Renal cortical epithelial cell (primary cell): ENCODE measurements at regions not wholly inside any gene's neighbourhood (a gene's known extent, or its start where the extent isn't known, plus 50 kb on each side); places are given as distances from the start of the nearest gene placed in this dataset.
A peak's percentile ranks its signal among the peaks of the same experiment; 100 is the strongest.

Source experiments
- DNase-seq: peaks from one replicate; pipeline ENCODE4 v3.0.0-alpha.2; 2011; ENCODE audit warnings: low read depth

DNA sequence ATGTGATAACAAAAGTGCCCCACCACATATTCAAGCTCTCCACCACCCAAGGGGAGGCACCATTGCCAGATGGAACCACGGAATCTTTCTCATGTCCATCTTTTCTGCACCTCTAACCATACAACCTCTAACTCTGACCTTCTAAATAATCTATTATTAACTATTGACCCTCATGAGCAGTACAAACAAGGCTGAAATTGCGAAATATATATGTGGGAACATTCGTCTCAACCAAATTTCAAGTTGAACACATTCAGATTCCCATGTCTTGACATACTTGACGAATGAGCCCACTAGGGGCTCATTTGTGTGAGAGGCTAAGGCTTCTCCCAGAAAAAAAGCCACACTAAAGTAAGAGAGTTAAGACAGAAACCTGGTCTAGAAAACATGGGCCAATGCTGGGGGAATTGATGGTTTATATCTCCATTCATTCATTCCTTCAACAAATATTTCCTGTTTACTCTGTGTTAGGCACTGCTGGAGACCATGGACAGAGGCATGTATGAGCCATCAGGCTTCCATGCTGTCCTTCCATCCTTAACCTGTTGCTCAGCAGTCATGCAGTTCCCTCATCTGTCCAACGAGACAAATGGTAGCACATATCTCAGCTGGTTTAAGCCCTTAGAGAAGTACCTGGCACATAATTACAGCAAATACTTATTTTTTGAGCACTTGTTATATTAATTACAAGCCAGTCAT is 130.4 kb downstream of the ESM1 start:
- DNase-seq = no peak

DNA sequence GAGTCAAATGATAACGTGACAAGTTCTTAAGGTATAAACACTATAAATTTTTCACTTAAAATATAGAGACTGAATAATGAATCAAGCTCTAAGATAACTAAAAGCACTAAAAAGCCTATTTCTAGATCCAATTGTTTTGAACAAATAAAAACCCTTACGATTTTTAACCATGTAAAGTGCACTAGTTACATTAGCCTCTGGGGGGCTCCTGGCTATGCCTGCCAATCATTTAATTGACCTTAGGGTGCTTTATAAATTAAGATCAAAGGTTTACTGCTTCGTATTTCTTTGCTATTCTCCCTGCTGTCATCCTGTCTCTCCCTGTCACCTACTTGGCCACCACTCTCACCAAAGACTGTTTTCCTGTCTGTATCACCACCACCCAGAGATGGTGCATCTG is 133.4 kb downstream of the ESM1 start:
- DNase-seq = no peak

- DNase-seq = no peak
Measured at GRCh38 chr5:54851449-54851848, 133.9 kb downstream of the ESM1 start.

- no peak for DNase-seq
Measured at GRCh38 chr5:54848581-54848980, 136.8 kb downstream of the ESM1 start.

GRCh38 chr5:54845567-54845941 is 139.8 kb downstream of the ESM1 start:
- peak; percentile 32 for DNase-seq

GRCh38 chr5:54844905-54845566 is 140.4 kb downstream of the ESM1 start:
- peak; percentile 62 for DNase-seq

- no peak for DNase-seq
Measured at GRCh38 chr5:54844266-54844665, 141.1 kb downstream of the ESM1 start.

DNA sequence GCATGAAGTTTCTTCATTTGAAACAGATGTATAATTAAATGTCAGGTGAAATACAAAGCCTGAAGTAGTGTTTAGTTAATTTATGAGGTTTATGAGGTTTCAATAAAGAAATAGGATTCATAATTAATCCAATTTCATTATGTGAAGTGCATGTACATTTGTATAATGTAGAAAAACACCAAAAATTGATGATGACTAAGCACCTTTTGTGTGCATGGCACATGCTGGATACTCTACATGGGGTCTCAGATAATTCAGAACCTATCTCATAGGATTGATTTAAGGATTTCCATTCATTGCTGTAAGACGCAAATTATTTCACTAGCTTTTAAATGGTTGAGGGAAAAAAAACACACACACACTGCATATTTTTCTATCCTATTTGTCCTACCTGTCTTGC is 143.9 kb downstream of the ESM1 start:
- DNase-seq = no peak

- no peak for DNase-seq
Measured at GRCh38 chr5:54838843-54839242, 146.6 kb downstream of the ESM1 start.

DNA sequence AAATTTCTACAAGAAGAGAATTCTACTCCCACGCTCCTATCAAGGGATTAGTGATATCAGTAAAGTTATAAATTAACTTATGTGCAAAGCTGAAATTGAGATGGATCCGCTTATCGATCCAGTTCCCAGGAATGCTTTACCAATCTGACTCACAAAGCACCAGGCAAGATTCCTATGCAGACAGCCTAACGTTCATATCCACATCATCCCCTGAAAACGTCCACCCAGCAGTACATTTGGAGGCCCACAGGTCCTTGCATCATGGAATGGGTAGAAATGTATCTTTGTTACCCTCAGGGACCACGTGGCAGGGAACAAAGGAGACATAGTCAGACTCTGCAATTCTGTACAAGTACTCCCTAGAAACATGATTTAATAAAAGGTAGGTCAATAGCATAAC is 147.4 kb downstream of the ESM1 start:
- no peak for DNase-seq

DNA sequence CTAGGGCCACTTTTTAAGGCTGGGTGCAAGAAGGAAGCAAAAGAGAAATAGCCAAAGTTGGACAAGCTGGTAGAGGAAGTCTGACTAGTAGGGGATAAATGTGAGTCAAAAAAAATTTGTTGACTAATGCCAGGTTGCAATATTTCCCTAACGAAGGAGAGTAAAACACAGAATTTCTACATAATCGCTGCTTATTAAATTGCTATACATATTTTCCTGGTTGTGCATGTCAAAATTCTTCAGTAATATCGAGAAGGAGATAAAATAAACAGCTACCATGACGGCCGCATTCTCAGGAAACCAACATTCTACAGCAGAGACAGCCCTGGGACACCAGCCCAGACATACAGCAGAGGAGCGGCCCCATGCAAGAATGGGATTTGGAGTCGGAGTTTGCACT is 148.3 kb downstream of the ESM1 start:
- no peak for DNase-seq

GRCh38 chr5:54835647-54836046 is 149.7 kb downstream of the ESM1 start:
- DNase-seq = no peak

DNA sequence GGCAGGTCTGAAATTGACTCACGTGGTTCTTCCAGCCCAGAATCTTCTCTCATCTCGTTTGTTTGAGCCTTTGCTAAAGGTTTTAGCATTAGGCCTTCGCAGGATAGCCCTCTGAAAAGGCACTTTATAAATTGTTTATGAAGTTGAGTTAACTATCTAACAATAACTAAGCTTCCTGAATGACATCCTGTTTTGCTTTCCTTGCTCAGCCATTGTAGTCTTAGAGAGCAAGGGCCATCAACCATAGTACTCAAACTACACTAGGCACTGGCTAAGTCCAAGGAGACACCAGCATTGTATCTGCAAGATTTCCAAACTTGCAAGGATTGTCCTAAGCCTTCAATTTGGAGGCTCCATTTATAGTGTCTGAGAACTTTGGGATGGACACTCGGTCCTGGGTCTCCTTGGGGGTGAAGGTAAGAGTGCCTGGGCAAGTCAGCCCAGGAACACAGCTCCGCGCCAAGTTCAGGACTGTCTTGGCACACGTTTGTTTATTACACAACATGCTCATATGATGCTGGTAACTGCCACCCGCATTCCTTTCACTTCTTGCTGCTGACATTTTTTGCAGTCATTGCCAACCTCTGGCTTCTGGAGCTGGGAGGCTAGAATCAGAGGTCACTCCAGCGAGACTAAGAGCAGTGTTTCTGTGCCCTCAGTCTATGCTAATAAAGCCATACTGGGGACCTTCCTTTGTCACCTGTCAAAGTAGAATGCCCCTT is 151.1 kb downstream of the ESM1 start:
- DNase-seq = peak; percentile 11

DNA sequence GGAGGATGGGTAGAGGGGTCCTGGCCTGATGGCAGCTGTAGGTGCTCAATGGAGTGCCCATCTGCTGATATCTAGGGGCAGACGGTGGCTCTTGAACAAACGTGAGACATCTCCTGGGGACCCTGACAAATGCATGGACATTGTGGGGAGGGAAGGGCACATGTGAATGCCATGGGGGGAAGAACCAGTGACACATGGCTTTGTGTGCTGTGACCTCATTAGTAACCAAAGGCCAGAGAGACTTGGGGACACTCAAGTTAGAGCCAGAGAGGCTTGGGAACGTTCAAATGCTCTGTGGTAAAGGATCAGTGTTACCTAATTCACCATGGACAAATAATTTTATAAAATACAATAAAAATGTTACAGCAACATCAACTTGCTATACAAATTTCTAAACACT is 151.8 kb downstream of the ESM1 start:
- DNase-seq = no peak

DNA sequence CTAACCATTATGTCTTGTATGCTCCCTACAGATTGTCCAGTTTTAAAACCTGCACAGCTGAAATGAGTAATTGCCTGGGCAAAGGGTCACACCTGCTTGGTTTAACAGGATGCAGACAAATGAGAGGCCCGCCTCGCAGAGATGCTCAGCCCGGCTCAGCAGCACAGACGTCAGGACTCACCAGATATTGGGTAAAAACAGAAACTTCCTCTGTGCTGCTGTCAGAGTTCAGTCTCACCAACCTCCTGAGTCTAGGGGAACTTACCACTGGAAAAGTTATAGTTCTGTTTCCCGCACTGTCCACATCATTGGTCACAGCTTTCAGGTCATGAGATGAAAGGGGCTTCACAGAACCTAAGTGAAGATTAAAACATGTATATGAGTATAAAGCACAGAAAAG is 152.5 kb downstream of the ESM1 start:
- no peak for DNase-seq

DNA sequence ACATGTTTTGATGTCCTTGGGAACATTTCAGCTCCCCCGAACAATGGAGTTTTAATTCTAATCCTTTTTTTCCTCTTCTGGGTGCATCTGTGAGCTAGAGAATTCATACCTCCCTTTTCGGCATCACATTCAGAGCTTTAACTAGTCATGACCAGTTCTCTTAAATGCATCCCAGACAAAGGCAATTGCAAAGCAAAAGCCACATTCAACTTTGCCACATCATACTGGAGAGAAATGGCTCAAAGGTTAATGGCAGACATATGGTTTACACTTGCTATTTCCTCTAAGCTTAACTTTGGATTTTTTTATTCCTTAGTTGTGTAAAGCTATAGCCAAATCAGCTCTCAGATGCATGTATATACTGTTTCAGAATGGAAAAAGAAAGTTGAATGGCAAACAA is 153.3 kb downstream of the ESM1 start:
- DNase-seq = peak; percentile 24

- DNase-seq = no peak
Measured at GRCh38 chr5:54831233-54831632, 154.2 kb downstream of the ESM1 start.

GRCh38 chr5:54829676-54830535 is 155.5 kb downstream of the ESM1 start:
- DNase-seq = no peak

- DNase-seq = no peak
Measured at GRCh38 chr5:54829102-54829501, 156.3 kb downstream of the ESM1 start.

GRCh38 chr5:54828151-54828550 is 157.2 kb downstream of the ESM1 start:
- no peak for DNase-seq

DNA sequence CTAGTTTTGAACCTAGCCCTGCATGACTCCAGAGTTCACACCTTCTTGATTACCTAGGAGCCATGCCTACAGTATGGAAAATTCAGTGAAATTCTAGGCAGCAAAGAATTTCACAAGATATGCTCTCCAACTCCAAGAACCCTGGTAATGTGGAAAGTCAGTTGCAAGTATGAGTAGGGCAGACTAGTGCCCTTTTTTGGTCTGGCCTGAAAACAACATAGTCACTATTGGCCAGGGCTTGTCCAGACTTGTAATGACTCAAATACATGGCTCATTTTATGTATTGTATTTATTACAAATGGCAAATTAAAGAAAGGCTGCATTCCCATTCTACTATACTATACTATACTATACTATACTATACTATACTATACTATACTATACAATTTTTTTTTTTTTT is 160.4 kb downstream of the ESM1 start:
- DNase-seq = peak; percentile 18

GRCh38 chr5:54823006-54823405 is 162.4 kb downstream of the ESM1 start:
- no peak for DNase-seq
